MV-4-11 (cell line): ENCODE measurements at regions not wholly inside any gene's neighbourhood (a gene's known extent, or its start where the extent isn't known, plus 50 kb on each side); places are given as distances from the start of the nearest gene placed in this dataset.

Experiments used
- DNase-seq: peaks from one replicate; lab custom pipeline; 2025; lab: John Stamatoyannopoulos, UW

DNA sequence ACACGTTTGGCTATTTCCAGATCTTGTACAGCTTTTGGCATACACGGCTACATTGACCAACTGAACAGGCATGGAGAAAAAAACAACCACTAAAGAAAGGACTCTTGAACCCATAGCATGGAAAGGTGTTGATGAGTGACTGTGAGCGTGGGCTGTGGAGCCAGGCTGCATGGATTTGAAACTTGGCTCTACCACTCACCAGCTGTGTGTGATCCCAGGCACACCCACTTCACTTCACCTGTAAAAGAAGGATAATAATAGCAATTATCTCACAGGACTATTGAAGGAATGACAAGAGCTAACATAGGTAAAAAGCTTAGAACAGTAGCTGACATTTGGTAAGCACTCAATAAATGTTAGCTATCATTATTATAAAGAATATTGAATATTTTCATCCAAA lies 301.7 kb upstream of the CPEB2 start:
- no peak for DNase-seq

DNA sequence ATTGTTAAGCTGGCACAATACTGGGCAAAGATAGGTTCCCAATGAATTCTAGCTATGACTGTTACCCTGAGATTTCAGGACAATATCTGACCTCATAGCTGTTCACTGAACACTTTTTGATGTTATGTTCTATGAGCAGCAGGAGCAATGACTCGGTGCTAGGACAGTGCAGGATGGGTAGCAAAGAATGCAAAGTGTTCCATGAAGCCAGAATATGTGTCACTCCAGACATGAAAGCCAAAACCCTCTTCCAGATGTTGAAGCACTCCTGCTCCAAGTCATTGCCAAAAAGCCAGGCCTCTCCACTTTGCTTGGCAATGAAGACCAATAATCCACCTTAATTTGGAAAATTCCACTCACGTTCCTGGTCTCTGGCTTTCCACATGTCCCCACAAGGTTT lies 300.9 kb upstream of the CPEB2 start:
- DNase-seq, result no peak

DNA sequence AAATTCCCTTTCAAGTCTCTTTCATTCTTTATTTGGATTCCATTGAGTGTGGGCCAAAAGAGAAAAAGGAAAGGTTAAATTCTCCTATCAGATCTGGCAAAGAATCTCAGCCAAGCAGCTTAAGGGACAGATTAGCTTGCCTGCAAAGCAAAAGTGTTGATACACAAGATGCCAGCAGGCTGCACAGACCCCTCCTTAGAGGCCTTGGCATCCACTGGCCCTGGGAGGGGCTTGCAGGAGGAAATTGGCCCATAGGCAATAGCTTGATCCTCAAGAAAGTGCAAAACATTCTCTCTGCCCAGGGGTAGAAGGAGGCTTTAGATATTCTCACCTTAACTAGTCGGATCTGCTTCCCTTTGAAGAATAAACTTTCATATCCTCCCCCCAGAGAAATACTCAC lies 300.4 kb upstream of the CPEB2 start:
- DNase-seq, result no peak

DNA sequence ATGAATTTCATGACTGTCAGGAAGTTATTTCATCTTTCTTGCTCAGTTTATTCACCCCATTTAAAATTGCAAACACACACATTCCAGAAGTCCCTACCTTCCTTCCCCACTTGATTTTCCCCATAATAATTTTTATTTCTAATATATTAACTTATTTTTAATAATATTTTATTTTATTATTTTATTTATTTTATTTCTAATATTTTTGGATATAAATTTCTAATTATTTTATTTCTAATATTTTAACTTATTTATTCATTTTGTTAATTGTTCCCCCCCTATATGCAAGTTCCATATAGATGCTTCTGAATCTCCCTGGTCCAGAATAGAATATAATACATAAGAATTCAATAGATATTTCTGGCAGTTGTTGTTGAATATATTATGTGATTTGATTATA lies 293.7 kb upstream of the CPEB2 start:
- DNase-seq, result no peak

DNA sequence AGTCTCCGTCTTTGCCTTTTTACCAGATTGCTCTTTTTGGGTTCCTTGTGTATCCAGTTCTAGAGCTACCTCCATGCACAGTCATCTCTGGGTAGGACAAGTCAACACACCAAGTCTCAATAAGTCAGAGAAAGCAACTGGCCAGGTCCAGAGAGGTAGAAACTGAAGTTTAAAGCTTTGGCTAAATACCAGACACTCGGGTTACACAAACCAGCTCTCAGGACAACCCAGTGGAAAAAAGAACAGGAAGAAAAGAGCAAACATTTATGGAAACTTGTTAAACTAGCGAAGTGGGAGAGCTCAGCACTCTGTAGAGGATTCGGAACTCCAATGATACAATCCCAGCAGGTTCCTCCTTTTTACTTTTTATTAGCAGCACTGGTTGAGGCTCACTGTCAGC lies 291.0 kb upstream of the CPEB2 start:
- DNase-seq, result no peak

DNA sequence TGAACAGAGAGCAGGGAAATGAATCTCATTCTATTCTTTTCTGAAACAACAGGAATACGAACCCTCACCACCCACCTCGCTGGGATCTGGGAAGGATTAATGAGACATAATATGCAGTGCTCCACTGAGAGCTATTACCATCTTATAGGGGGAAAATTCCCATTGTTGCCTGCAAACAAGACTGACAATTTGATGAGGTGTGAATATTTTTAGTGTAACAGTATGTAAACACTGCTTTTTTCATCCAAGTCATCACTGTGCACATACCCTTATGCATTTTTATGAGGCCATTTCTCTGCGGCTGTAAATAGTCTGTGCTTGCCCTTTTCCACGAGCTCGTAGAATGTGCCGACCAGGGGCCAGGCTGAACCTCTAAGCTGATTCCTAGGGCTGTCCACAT lies 285.6 kb upstream of the CPEB2 start:
- no peak for DNase-seq

DNA sequence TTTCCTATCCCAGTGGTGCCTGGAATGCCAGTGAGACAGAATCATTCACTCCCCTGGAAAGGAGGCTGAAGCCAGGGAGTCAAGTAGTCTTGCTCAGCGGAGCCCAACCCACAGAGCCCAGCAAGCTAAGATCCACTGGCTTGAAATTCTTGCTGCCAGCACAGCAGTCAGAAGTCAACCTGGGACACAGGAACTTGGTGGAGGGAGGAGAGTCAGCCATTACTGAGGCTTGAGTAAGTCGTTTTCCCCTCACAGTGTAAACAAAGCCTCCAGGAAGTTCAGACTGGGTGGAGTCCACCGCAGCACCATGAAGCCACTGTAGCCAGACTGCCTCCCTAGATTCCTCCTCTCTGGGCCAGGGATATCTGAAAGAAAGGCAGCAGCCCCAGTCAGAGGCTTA lies 283.2 kb upstream of the CPEB2 start:
- DNase-seq, result no peak

DNA sequence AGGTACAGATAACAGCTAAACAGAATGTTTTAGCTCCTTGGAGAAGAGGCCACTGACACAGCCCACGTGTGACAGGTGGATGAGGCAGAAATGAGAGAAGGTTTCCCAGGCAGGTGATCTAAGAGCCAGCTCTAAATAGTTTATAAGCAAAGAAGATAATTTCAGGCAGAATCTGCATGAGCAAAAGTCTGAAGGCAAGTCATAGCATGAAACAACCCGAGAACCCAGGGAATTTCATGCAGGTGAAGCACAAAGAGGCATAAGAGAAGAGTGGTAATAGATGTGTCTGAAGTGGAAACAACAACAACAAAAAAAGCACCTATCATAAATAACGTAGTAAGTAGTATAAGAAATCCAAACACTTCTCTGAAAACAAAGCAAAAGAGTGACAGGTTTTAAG lies 275.8 kb upstream of the CPEB2 start:
- DNase-seq, result no peak

DNA sequence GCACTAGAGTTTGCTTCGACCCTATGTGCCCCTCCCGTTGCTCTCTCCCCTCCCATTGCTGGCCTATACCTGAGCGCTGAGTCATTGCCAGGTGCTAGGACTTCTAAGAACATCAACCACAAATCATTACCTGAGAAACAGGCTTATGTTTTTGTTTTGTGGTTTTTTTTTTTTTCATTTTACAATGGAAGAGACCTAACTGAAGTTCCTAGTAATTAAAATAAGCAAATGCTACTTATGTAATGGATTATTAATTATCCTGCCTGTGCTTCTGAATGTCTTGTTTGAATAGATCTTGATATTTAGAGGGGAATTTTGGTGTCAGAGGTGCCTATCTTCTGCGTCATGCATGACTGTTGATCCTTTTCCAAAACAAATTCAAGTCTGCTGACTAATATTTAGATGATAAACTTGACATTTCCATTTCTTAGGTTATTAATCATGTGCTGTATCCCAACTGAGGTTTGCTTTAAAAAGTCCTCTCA lies 275.4 kb upstream of the CPEB2 start:
- DNase-seq, result no peak

DNA sequence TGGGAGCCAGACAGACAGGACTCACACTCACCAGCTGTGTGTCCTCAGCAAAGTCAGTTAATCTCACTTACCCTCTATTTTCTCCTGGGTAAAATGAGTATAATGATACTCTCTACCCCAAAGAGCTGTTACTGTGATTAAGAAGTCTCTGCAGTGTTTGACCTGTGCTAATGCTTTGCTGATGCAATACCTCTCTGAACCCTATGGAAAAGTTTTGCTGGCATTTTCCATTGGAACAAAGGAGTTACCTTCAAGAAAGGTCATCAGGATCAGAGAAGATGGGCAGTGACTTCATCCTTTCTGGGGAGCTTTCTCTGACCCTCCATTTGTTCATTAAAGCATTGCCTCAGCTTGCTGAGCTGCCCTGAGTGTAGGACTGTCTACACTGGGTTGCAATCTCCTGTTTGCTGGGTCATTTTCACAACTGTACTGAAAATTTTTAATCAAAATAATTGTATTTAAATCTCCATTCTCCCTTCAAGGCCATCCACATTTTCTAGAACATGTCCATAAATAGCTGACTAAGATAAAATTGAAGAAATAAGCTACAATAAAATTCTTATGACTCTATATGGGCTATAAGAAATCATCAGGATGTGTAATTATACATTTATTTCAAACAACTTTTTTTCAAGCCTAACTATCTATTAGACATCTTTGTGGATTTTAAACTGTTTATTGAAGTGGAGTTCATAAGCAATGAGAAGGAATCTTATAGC lies 272.8 kb upstream of the CPEB2 start:
- no peak for DNase-seq

DNA sequence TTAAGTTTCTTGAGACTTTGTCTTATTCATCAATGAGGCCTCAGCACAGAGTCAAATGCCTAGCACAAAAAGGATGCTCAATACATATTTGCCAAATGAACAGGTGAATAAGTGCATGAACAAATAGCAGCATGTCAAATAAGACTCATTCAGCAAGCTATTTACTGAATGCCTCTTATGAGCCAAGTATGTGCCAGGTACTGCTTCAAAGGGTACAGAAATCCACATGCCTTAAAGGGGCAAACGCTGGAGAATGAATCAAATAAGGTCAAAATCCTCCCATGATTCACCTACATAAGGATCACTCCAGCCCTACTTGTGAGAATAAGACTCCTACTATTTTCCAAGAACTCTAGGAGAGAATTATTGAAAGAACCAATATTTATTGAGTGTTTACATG lies 260.2 kb upstream of the CPEB2 start:
- DNase-seq, result no peak

DNA sequence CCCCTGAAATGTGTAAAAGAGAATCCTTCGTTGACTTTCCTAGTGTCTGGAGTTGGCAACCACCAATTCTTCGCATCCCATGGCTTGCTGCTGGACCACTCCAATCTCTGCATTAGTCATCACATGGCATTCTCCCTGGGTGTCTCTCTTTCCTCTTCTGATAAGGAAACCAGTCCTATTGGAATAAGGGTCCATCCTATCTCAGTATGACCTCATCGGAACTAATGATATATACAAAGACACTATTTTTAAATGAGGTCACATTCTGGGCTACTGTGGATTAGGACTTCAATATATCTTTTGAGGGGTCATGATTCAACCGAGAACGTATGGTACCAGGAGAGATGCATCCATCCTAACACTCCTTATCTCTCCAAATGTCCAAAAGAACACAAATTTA lies 259.1 kb upstream of the CPEB2 start:
- DNase-seq, result no peak

DNA sequence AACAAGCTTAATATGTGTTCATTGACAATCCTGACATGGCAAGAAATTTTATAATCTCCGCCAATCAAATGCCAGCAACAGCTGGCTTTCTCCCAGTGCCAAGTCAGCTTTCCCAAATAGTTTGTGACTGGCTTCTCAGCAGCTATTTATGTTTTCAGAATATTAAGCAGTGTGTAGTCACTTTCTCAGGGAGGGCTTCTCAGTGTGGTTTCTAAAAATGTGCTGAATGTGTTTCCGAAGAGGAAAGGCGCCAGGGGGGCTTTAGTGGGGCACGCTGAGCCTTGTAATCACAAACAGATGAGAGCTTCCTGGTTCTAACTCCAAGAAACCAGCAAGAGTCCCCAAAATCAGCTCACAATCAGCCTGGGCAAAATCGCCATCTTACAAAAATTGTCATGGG lies 258.7 kb upstream of the CPEB2 start:
- no peak for DNase-seq

DNA sequence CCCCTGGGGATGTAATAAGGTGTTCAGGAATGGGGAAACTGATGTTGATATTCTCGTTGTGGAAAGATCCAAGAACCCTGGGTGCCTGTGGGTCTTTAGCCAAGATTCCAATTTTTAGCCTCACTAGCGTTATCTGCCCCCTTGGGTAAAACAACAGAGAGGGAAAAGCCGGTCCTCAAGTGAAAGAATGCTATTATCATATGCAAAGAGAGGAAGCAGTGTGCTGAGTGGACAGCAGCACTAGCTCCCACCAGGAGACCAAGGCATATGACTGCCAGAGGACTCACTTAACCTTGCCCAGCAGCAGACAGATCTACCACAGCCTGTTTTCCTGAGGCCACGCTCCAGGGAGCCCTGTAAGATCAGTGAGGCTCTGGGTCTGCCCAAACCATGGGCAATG lies 257.9 kb upstream of the CPEB2 start:
- DNase-seq, result no peak

DNA sequence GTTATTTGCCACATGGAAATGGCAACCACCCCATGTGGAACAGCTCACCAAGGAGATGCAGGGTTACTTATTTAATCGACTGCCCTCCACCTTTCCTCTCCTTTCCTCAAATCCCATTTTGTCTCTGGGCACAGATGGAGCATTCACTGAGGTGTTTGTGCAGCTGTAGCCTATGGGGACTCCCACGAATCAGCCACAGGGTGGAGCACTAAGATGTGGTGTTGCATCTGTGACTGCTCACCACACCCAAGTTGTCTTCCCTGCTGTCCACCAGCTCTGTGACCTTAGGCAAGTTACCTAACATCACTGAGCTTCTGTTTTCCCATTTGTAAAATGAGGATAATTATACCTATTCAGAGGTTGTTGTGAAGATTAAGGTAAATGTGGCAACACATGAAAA lies 252.4 kb upstream of the CPEB2 start:
- peak; percentile 26 for DNase-seq

DNA sequence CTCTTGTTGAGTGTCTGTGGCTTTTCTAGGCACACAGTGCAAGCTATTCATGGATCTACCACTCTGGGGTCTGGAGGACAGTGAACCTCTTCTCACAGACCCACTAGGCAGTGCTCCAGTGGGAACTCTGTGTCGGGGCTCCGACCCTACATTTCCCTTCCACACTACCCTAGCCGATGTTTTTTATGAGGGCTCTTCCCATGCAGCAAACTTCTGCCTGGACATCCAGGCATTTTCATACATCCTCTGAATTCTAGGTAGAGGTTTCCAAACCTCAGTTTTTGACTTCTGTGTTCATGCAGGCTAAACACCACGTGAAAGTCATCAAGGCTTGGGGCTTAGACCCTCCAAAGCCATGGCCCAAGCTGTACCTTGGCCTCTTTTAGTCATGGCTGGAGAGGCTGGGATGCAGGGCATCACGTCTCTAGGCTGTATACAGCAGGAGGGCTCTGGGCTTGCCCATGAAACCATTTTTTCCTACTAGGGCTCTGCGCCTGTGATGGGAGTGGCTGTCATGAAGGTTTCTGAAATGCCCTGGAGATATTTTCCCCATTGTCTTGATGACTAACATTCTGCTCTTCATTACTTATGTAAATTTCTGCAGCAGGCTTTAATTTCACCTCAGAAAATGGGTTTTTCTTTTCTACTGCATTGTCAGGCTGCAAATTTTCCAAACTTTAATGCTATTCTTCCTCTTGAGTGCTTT lies 249.8 kb upstream of the CPEB2 start:
- no peak for DNase-seq

DNA sequence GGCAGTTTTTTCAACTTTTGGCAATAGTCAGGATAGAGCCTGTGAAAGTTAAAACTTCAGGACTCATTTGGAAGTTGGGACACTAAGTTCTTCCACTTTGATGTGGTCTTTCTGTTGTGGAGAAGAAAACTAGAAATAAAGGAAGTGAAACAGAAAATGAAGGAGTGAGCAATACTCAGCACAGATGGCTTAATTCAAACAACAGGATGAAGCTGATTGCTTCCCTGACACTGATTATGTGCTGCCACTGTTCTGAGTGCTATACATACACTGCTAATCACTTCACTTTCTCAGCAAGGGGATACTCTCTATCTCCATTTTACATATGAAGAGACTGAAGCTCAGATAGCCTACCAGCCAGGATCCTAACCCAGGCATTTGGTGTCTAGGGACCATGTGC lies 235.1 kb upstream of the CPEB2 start:
- DNase-seq, result peak; percentile 86

DNA sequence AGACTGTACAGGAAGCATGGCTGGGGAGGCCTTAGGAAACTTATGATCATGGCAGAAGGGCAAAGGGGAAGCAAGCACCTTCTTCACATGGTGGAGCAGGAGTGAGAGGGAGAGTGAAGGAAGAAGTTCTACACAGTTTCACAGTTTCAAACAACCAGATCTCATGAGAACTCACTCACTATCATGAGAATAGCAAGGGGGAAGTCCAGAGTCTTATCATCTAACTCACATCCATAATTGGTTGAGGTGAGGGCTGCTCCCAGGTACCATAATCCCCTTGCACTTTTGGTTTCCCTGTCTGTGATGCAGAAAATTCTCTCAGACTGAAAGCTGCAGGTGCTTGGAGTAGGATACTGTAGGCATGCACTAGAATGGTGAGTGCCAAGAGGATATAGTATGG lies 233.8 kb upstream of the CPEB2 start:
- peak; percentile 8 for DNase-seq

DNA sequence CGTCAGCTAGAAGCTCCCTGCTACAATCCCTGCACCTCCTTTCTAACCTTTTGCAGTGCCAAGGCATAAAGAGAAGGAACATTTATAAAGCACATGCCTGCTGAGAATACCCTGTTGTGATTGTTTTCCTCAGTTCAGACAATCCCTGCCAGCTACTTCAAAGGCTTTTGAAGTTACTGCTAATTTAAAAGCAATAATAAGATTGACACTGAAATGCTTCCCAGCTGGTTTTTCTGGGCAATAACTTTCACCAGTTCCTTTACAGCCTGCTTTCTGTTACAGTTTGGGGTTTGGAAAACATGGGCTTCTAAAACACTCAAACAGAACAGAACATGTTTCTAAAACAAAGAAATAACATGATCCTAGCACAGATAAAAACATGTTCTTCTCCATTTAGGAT lies 232.3 kb upstream of the CPEB2 start:
- DNase-seq, result no peak

DNA sequence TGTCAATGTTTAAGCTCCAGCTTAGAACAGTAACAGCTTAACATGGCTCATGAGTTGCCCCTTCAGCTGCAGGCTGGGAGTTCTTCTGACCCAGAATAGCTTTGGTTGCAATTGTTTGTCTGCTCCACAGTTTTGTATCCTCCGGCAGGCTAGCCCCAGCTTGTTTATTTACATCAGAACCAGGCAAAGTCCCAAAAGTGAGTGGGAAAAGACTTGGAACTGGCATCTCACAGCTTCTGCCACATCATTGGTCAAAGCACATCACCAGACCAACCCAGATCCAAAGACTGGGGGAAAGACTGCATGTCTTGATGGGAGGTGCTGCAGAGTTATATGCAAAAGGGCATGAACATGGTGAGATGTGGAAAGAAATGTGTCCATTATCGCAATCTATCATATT lies 231.2 kb upstream of the CPEB2 start:
- no peak for DNase-seq

DNA sequence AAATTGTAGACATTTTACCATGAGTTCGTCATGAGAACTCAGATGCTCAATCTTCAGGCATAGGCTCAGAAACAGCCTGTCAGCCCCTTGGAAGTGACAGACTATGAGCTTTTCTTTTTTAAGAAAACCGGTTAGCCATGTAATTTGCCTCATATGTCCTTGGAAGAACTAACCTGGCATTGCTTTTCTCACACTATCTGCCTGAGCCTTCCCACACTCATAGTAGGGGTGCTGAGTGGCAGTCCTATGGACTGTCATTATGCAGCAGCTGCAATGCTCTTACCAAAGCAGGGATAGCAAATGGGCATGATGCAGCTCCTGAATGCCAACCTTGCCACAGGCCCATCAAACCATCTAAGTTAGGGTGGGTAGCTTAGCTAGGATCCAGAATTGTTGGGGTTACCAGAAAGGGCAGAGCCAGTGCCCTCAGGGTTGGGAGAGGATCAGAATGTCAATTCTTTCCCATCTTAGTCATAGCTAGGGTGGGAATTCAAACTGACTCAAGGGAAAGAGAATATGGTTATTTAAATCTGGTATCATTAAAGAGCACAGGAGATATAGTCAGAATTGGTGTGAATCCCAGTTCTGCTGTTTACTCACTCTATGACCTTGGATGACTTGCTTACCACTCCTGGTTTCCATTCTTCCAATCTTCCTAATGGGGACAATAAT lies 230.6 kb upstream of the CPEB2 start:
- no peak for DNase-seq

DNA sequence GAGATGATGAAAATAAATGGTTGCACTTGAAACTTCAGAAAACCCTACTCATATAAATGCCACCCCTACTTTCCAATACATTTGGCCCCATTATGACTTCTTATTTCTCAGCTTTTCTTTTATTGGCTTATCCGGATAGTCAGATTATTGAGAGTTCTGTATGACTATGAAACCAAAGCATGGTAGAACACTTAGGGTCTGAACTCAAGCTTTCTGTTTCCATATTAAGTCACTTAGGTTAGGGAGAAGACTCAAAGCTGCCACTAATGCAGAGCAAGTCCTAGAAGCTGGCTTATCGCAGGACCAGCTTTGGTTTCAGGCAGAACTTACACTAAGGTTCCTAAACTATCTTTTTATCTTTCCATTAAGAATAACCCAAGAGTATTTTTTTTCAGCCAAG lies 229.9 kb upstream of the CPEB2 start:
- no peak for DNase-seq
